ENCODE measurements at regions not wholly inside any gene's neighbourhood (a gene's known extent, or its start where the extent isn't known, plus 50 kb on each side); places are given as distances from the start of the nearest gene placed in this dataset.

DNA sequence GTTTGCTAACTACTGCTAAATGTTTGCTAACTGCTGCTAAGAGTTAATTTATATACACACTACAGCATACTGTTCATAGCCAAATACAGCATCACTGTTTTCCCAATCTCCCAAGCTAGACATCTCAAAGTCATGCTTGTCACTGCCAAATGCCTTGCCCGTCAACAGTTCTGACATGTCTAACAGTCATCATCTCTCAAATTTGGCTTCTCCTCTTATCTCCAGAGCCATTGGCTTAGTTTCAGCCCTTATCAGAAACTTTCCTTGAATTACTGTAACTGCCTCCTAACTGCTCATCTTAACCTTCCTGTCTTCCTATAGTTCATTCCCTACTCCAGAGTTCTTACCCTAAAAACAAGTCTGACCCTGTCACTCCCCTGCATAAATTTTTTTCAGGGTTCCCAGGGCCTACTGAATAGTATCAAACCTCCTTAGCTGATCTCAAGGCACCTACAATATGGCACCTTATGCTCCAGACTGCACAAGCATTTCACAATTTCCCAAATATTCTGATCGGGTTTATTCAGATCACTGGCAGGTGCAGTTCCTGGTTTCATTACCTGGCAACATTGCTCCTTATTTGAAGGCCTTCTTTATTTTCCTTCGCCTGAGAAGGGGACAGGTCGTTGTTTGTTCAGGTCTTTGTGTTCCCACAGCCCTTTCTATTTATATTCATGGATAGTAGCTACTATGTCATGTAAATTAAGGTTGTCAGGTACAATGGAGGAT lies 55.9 kb upstream of the ANKRD55 start:
- Mint-ChIP-seq H3K4me3 (ENCODE audit: unreplicated experiment) (no peak overlapping the region), H3K36me3 (ENCODE audit: unreplicated experiment) (no peaks in the 10 kb centered on the region), H3K27me3 (ENCODE audit: unreplicated experiment) (no peaks in the 10 kb centered on the region), H3K4me1 (ENCODE audit: low read depth, unreplicated experiment) (no peaks in the 10 kb centered on the region), H3K9me3 (ENCODE audit: unreplicated experiment) (peaks cover 3% of the 10 kb centered on the region), H3K27ac (ENCODE audit: unreplicated experiment) (no peak overlapping the region)
- TF ChIP-seq, protein P1, sequence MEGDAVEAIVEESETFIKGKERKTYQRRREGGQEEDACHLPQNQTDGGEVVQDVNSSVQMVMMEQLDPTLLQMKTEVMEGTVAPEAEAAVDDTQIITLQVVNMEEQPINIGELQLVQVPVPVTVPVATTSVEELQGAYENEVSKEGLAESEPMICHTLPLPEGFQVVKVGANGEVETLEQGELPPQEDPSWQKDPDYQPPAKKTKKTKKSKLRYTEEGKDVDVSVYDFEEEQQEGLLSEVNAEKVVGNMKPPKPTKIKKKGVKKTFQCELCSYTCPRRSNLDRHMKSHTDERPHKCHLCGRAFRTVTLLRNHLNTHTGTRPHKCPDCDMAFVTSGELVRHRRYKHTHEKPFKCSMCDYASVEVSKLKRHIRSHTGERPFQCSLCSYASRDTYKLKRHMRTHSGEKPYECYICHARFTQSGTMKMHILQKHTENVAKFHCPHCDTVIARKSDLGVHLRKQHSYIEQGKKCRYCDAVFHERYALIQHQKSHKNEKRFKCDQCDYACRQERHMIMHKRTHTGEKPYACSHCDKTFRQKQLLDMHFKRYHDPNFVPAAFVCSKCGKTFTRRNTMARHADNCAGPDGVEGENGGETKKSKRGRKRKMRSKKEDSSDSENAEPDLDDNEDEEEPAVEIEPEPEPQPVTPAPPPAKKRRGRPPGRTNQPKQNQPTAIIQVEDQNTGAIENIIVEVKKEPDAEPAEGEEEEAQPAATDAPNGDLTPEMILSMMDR (IDR thresholded peaks at IDR 0.05; ENCODE audit: partially characterized antibody, unreplicated experiment) = no peak
- no peak for DNase-seq

DNA sequence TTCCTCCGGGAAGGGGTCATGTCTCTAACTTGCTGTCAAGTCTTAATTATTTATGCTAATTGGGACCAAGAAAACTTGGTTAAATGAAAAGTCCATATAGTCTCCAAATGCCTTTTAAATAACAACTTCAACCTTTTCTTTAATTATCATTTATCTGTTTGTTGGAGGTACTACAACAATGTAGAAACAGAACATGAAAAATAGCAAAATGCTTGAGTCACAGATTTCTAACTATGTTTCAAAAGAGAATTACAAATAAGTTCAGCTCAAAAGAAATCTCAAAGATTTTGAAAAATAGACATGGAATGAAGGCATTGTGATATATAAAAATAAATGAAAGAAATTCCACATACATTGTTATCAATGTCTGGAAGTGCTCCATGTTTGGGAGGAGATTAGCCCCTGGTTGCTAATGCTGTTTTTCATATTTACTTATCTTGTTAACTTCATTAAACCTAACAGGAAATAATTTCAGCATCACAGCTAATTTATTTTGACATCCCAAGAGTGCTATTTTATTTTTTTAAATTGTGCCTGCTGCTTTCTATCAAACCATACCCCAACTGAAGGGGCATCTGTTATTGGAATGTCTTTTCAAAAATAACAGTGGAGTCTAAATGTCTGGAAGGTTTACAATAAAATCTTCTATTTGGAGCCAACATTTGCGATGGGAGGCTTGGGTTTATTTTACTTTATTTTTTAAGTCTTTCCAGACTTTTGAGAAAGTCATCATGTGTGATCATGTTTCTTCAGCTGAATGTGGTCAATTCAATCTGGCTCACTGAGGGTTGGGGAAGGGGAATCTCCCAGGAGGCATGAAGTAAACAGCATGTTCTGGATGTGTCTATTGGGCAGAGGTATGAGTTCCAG lies 53.1 kb upstream of the ANKRD55 start:
- Mint-ChIP-seq H3K4me1 (ENCODE audit: low read depth, unreplicated experiment) (no peaks in the 10 kb centered on the region), H3K27me3 (ENCODE audit: unreplicated experiment) (no peaks in the 10 kb centered on the region), H3K9me3 (ENCODE audit: unreplicated experiment) (peaks cover 3% of the 10 kb centered on the region), H3K4me3 (ENCODE audit: unreplicated experiment) (no peak overlapping the region), H3K27ac (ENCODE audit: unreplicated experiment) (no peak overlapping the region), H3K36me3 (ENCODE audit: unreplicated experiment) (no peaks in the 10 kb centered on the region)
- DNase-seq = no peak
- TF ChIP-seq, protein P1 (IDR thresholded peaks at IDR 0.05; ENCODE audit: partially characterized antibody, unreplicated experiment) = no peak

- Mint-ChIP-seq H3K36me3 (ENCODE audit: unreplicated experiment) (no peaks in the 10 kb centered on the region), H3K9me3 (ENCODE audit: unreplicated experiment) (peaks cover 3% of the 10 kb centered on the region), H3K27ac (ENCODE audit: unreplicated experiment) (no peak overlapping the region), H3K4me3 (ENCODE audit: unreplicated experiment) (no peak overlapping the region), H3K27me3 (ENCODE audit: unreplicated experiment) (no peaks in the 10 kb centered on the region), H3K4me1 (ENCODE audit: low read depth, unreplicated experiment) (no peaks in the 10 kb centered on the region)
- TF ChIP-seq, protein P1 (IDR thresholded peaks at IDR 0.05; ENCODE audit: partially characterized antibody, unreplicated experiment) = no peak
- no peak for DNase-seq
These were observed 49.8 kb upstream of the ANKRD55 start for GRCh38 chr5:56282951-56283350.

Data from glutamatergic neuron (in vitro differentiated cells).